ENCODE measurements at regions not wholly inside any gene's neighbourhood (a gene's known extent, or its start where the extent isn't known, plus 50 kb on each side); places are given as distances from the start of the nearest gene placed in this dataset.

DNA sequence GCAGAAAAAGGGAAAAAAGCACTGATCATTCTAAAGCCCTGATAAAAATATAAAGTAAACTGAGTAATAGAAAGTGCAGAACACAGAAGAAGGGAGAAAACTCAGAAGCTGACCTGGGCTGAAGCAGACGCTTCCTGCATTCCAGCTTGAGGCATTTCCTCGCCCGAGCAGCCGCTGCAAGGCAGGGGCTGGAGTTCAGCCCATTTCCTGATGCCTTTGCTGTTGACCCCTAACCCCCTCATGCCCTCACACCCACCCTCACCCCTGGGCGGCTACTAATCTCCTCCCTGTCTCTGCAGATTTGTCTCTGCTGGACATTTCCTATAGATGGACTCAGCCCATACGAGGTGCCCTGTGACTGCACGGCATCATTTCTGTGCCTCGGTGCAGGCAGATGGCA is 227.8 kb downstream of the NPHP4 start:
- Histone ChIP-seq H3K4me1 (no peaks in the 10 kb centered on the region), H3K27me3 (ENCODE audit: low read depth) (peaks cover 82% of the 10 kb centered on the region), H3K4me3 (no peak overlapping the region), H3K27ac (replicated peaks) (no peak overlapping the region), H3K36me3 (no peaks in the 10 kb centered on the region), H3K9me3 (replicated peaks) (peaks cover 32% of the 10 kb centered on the region)
- TF ChIP-seq, protein P1, sequence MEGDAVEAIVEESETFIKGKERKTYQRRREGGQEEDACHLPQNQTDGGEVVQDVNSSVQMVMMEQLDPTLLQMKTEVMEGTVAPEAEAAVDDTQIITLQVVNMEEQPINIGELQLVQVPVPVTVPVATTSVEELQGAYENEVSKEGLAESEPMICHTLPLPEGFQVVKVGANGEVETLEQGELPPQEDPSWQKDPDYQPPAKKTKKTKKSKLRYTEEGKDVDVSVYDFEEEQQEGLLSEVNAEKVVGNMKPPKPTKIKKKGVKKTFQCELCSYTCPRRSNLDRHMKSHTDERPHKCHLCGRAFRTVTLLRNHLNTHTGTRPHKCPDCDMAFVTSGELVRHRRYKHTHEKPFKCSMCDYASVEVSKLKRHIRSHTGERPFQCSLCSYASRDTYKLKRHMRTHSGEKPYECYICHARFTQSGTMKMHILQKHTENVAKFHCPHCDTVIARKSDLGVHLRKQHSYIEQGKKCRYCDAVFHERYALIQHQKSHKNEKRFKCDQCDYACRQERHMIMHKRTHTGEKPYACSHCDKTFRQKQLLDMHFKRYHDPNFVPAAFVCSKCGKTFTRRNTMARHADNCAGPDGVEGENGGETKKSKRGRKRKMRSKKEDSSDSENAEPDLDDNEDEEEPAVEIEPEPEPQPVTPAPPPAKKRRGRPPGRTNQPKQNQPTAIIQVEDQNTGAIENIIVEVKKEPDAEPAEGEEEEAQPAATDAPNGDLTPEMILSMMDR (IDR thresholded peaks at IDR 0.05; ENCODE audit: borderline replicate concordance) = no peak
- intact Hi-C loops (cut with micrococcal nuclease) = no loop called here
- DNase-seq = no peak

DNA sequence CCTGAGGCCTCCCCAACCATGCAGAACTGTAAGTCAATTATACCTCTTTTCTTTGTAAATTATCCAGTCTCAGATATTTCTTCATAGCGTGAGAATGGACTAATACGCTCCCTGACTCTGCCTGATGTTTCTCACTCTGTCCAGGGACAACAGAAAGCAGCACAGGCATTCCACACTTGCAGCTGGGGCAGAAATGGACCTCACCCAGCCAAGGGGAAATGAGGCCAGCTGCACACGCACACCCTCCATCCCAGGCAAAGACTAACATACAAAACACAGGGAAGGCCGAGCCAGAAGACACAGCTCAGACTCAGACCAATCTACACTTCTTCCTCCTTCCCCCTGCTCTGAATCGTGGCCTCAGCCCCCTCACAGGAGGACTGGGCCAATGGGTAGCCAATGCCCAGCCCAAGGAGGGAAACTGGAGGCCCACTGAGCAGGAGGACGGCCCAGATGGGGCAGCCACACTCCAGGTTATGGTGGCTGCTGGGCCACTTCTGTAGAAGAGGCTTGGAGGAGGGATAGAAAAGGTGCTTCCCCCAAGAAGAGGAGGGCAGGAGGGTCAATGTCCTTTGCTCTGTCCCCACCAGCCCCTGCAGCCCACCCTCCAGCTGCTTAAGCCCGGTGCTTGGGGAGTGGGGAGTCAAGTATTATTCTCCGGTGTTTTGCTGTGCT is 228.4 kb downstream of the NPHP4 start:
- Histone ChIP-seq H3K27ac (replicated peaks) (no peak overlapping the region), H3K9me3 (replicated peaks) (peaks cover 32% of the 10 kb centered on the region), H3K36me3 (no peaks in the 10 kb centered on the region), H3K27me3 (ENCODE audit: low read depth) (peaks cover 82% of the 10 kb centered on the region), H3K4me1 (no peaks in the 10 kb centered on the region), H3K4me3 (no peak overlapping the region)
- no peak for DNase-seq
- TF ChIP-seq, protein P1 (IDR thresholded peaks at IDR 0.05; ENCODE audit: borderline replicate concordance) = no peak
- intact Hi-C loops (cut with micrococcal nuclease) = no loop called here

DNA sequence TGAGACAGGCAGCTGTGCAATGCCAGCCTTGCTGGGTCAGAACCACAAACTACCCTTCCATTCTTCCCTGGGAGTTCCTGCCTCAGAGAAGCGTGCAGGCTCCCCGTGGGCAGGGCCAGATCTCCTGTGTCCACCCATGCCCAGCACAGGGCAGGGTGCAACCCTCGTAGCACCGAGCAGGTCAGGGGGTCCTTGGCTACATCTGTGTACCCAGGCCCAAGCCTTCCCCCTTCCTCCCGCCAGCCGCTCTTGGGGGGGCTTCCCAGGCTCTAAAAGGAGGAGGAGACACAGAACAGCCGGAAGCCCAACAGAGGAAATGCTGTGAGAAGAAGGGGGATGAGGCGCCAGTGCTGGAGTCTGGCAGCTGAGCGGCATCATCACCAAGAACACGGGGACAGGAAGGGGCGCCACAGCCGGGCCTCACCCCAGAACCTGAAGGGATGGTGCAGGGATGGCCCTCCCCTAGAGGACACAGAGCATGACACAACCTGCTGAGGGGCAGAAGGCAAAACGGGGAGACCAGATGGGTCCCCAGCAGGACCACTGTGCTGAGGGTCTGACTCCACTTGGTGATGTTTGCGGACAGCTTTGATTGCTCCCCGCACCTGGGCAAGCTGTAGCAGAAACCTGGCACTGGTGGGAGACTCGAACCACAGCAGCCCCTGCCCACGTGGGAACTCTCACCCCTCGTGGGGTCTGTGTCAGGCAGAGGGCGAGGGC is 233.2 kb downstream of the NPHP4 start:
- H3K9me3 ChIP-seq (replicated peaks) = peaks cover 32% of the 10 kb centered on the region
- intact Hi-C loops (cut with micrococcal nuclease) = no loop called here
- H3K4me3 ChIP-seq = no peak overlapping the region
- H3K4me1 ChIP-seq = no peaks in the 10 kb centered on the region
- peaks cover 69% of the 10 kb centered on the region for H3K27me3 ChIP-seq (ENCODE audit: low read depth)
- no peak overlapping the region for H3K27ac ChIP-seq (replicated peaks)
- DNase-seq = no peak
- H3K36me3 ChIP-seq = no peaks in the 10 kb centered on the region
- TF ChIP-seq, protein P1 (IDR thresholded peaks at IDR 0.05; ENCODE audit: borderline replicate concordance) = no peak

DNA sequence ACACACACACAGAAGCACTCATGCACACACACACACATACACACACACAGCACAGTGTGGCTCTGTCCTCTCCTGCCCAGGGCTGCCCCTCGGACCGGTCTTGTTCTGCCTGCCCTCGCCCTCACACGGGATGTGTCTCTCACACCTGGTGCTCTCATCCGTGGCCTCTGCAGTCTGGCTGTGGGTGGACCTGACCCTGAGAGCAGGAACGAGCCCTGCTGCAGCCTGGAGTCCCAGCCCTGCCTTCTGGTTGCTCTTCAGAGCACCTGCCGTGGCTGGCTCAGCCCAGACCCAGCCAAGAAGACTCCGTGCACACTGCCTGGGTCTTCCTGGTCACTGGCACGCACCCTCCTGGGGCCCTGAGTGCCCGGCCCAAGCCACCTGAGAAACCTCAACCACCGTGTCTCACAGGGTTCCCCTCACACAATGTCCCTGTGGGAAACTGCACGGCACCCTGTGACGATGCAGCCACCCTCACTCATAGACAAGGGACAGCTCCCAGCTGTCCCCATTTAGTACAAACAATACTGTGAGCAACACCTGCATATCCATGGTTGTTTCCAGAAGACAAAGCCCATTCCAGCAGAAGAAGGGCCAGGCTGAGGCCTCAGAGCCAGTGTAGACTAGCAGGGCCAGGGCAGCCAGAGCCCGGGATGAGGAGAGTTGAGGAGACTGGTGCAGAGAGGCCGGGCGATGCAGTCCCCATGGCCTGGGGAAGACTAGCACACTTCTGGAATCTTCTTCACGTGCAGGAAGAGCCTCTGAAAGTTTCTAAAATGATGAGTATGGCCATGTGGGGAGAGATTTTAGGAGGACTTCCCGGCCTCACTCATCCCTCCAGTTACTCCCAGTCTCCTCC is 234.0 kb downstream of the NPHP4 start:
- Histone ChIP-seq H3K4me1 (no peaks in the 10 kb centered on the region), H3K27ac (replicated peaks) (no peak overlapping the region), H3K27me3 (ENCODE audit: low read depth) (peaks cover 69% of the 10 kb centered on the region), H3K9me3 (replicated peaks) (peaks cover 30% of the 10 kb centered on the region), H3K4me3 (no peak overlapping the region), H3K36me3 (no peaks in the 10 kb centered on the region)
- DNase-seq = no peak
- intact Hi-C loops (cut with micrococcal nuclease) = no loop called here
- TF ChIP-seq, protein P1 (IDR thresholded peaks at IDR 0.05; ENCODE audit: borderline replicate concordance) = no peak

DNA sequence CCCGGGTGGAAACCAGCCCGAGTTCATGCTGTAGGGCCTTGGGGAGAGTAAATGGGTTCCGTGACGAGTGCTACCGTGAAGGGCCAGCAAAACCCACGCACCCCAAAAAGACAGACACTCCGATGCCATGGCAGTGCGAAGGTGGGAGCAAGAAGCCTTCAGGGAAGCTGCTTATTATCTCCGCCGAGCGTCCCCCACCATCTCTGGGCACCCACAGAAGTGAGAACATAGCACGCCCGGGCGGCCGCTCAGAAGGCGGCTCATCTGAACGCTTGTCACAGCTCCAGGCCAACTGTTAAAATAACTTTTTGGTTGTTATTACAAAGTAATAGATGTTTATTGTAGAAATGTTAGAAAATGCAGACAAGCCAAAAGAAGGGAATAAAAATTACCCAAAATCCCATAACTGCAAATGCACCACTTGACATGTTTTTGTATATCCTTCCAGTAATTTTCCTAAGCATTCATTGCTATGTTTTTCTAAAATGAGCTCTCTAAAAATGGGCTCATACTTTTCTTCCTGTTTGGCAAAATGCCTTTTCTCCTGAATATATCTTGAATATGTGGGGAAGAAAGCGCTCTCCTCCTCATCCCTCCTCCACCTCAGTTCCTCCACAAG is 234.9 kb downstream of the NPHP4 start:
- intact Hi-C loops (cut with micrococcal nuclease) = no loop called here
- no peak overlapping the region for H3K4me3 ChIP-seq
- H3K27ac ChIP-seq (replicated peaks) = no peak overlapping the region
- peaks cover 21% of the 10 kb centered on the region for H3K9me3 ChIP-seq (replicated peaks)
- TF ChIP-seq, protein P1 (IDR thresholded peaks at IDR 0.05; ENCODE audit: borderline replicate concordance) = no peak
- no peak for DNase-seq
- peaks cover 62% of the 10 kb centered on the region for H3K27me3 ChIP-seq (ENCODE audit: low read depth)
- H3K36me3 ChIP-seq = no peaks in the 10 kb centered on the region
- peaks cover 9% of the 10 kb centered on the region for H3K4me1 ChIP-seq
